Umbilical cord (tissue), 1 donor: ENCODE measurements at regions not wholly inside any gene's neighbourhood (a gene's known extent, or its start where the extent isn't known, plus 50 kb on each side); places are given as distances from the start of the nearest gene placed in this dataset.
"Not testable (repeated sequence)": the region's sequence is repeated elsewhere in the genome, so short reads cannot be mapped to it uniquely, and the experiment has no call there.

ENCODE experiments used
- DNase-seq: peaks from one replicate; pipeline ENCODE4 v3.0.0-alpha.2; 2015; ENCODE audit warnings: low spot score

GRCh38 chrX:42443267-42443666 lies 334.7 kb downstream of the PPP1R2C start:
- DNase-seq: no peak

GRCh38 chrX:42442745-42443144 lies 335.2 kb downstream of the PPP1R2C start:
- DNase-seq: no peak

GRCh38 chrX:42437211-42437610 lies 340.8 kb downstream of the PPP1R2C start:
- no peak for DNase-seq

GRCh38 chrX:42434458-42435166 lies 343.4 kb downstream of the PPP1R2C start:
- no peak for DNase-seq

- no peak for DNase-seq
Observed at GRCh38 chrX:42432552-42432951, 345.4 kb downstream of the PPP1R2C start.

- DNase-seq: no peak
Observed at GRCh38 chrX:42422961-42423360, 355.0 kb downstream of the PPP1R2C start.

- no peak for DNase-seq
Observed at GRCh38 chrX:42420426-42420825, 357.5 kb downstream of the PPP1R2C start.

- no peak for DNase-seq
Observed at GRCh38 chrX:42415636-42416035, 362.3 kb downstream of the PPP1R2C start.

GRCh38 chrX:42414057-42414456 lies 363.9 kb downstream of the PPP1R2C start:
- no peak for DNase-seq

- peak; percentile 21 for DNase-seq
Observed at GRCh38 chrX:42399632-42400024, 378.3 kb downstream of the PPP1R2C start.

- DNase-seq: peak; percentile 34
Observed at GRCh38 chrX:42398967-42399631, 378.9 kb downstream of the PPP1R2C start.

- DNase-seq: no peak
Observed at GRCh38 chrX:42396136-42396535, 381.8 kb downstream of the PPP1R2C start.

- DNase-seq: no peak
Observed at GRCh38 chrX:42392846-42393245, 385.1 kb downstream of the PPP1R2C start.

GRCh38 chrX:42386681-42387080 lies 391.3 kb downstream of the PPP1R2C start:
- peak; percentile 23 for DNase-seq

GRCh38 chrX:42385730-42386129 lies 392.2 kb downstream of the PPP1R2C start:
- no peak for DNase-seq

- no peak for DNase-seq
Observed at GRCh38 chrX:42384956-42385355, 393.0 kb downstream of the PPP1R2C start.

GRCh38 chrX:42378857-42379256 lies 399.1 kb downstream of the PPP1R2C start:
- no peak for DNase-seq

GRCh38 chrX:42375086-42375485 lies 402.9 kb downstream of the PPP1R2C start:
- DNase-seq: no peak

- no peak for DNase-seq
Observed at GRCh38 chrX:42366181-42366580, 411.8 kb downstream of the PPP1R2C start.

GRCh38 chrX:42362219-42362618 lies 415.7 kb downstream of the PPP1R2C start:
- no peak for DNase-seq

GRCh38 chrX:42342981-42343380 lies 419.6 kb upstream of the CASK start:
- DNase-seq: not testable (repeated sequence)
